ENCODE measurements at regions not wholly inside any gene's neighbourhood (a gene's known extent, or its start where the extent isn't known, plus 50 kb on each side); places are given as distances from the start of the nearest gene placed in this dataset.
A peak's percentile ranks its signal among the peaks of the same experiment; 100 is the strongest.
"Not testable (repeated sequence)": the region's sequence is repeated elsewhere in the genome, so short reads cannot be mapped to it uniquely, and the experiment has no call there.

DNA sequence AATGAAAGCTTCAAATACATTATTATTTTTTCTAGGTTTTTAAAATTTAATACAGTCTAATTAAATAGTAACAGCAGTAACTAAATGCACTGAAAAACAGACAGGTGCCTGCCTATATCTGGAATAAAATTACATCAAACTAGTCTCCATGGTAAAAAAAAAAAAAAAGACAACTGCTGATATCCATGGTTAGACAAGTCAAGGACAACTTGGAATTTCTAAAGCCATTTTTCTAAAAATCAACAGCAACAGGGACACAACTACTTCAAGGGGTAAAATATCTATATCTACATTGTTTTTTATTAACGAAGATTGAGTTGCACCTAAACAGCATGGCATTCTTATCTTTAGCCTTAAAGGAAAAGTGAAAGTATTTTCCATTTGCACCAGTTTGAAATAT, 74.7 kb upstream of the VPREB1 start:
- no peak for DNase-seq (ENCODE audit: extremely low read depth in 1 of 2, low read depth in 1 of 2)

- DNase-seq (ENCODE audit: extremely low read depth in 1 of 2, low read depth in 1 of 2) = no peak
Observed at GRCh38 chr22:22168941-22169867, 75.4 kb upstream of the VPREB1 start.

DNA sequence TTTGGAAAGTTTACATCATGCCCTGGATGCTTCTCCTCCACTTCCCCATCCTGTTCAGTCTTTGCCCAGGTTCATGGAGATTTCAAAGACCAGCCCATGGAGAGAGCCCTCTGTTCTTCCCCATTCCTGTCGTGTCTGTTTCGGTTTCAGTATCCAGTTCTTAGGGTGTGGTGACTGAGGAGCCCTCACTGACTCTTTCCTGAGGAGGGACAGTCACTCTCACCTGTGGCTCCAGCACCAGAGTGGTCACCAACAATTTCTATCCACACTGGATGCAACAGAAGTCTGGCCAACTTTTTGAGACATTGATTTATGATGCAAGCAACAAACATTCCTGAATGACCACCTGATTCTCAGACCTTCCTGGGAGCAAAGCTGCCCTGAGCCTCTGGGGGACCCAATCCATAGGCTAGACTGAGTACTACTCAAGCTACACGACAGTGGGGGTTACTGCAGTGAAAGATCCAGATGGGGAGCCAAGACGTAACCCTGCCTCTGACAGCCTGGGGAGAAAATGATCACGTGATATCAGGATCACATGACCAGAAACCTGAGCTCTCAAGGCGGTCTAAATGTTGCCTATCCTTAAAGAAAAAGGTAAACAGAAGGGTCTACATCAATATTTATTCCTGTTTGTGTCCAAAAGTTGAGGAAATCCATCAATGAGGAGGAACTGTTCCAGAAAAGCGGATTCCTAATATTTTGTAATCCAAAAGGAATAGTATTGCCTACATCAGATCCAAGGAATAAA, 76.2 kb upstream of the VPREB1 start:
- no peak for DNase-seq (ENCODE audit: extremely low read depth in 1 of 2, low read depth in 1 of 2)

DNA sequence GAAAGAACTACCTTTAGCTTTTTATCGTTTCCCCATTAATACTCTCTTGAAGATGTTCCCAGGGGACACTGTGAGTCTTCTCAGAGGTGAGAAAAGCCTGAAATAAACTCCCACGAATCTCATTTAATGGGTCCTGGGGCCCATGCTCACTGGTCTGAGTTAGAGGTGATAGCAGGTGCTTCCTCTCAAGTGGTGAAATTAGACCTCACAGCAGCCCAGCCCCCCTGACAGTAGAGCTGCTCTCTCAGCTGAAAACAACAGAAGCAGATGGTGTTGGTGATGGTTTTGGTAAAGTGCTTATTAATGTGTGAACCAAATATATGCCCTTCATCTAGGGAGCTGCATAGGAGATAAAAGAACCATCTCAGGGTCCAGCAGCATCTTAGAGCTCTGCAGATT, 76.8 kb upstream of the VPREB1 start:
- no peak for DNase-seq (ENCODE audit: extremely low read depth in 1 of 2, low read depth in 1 of 2)

DNA sequence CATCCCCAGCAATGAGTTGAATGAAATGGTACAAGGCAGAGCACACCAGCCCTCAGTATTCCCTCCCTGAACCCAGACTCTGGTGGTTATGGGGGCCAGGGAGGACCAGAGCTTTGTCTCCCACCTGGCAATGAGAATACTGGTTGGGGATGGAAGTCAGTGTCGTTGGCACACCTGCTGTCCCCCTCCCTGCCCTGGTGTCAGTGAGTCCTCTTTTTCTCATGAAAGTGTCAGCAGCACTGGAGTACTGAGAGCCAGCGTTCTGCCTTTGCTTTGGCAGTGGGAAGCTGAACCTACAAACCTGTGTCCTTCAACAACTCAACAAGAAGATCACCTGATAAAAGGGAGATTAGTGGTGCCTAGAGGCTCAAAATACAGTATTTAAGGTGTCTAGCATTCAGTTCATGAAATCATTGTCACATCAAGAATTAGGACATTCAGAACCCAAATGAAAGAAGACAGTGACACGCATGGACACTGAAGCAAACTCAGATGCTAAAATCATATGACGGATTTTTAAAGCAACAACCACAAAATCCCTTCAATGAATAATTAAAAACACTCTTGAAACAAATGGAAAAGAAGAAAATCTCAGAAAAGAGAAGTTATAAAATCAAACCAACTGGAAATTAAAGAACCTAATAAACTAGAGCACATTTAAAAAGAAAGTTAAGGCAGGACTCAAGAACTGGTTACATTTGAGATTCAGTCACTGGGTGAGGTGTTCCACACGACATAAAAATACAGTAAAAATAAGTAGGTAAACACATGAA, 77.5 kb upstream of the VPREB1 start:
- no peak for DNase-seq (ENCODE audit: extremely low read depth in 1 of 2, low read depth in 1 of 2)

- no peak for DNase-seq (ENCODE audit: extremely low read depth in 1 of 2, low read depth in 1 of 2)
Observed at GRCh38 chr22:22165936-22166710, 78.5 kb upstream of the VPREB1 start.

DNA sequence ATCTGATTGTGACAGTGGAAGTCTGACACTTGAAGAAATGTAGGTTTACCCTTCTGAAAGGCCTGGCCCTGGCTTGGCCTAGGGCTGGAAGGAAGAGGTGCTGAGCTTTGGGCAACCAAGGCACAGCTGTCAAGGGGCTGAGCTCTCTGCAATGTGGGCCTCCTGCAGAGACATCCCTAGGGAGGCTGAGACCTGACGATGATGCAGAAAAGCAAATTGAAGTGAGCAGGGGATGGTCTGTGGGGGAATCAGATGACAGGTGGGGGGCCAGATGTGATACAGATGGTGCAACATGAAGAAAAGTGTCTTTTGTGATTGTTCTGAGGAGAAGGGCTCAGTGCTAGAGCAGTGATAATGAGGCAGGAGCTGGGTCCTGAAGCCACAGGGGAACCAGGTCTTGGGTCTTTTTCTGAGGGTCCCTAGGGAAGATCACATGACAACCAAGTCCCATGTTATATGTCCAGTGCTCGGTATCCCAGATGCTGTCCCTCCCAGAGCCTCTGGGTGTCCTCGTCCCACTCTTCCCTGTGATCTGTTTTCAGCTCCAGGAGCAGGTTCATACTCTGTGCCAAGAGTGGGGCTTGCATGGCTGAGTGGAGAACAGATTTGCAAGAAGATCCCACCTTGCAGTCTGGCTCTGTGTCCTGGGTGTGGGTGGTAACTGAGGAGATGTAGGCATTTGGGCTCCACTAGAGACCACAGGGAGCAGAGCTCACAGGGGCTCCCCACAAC, 79.9 kb upstream of the VPREB1 start:
- DNase-seq (ENCODE audit: extremely low read depth in 1 of 2, low read depth in 1 of 2) = no peak

DNA sequence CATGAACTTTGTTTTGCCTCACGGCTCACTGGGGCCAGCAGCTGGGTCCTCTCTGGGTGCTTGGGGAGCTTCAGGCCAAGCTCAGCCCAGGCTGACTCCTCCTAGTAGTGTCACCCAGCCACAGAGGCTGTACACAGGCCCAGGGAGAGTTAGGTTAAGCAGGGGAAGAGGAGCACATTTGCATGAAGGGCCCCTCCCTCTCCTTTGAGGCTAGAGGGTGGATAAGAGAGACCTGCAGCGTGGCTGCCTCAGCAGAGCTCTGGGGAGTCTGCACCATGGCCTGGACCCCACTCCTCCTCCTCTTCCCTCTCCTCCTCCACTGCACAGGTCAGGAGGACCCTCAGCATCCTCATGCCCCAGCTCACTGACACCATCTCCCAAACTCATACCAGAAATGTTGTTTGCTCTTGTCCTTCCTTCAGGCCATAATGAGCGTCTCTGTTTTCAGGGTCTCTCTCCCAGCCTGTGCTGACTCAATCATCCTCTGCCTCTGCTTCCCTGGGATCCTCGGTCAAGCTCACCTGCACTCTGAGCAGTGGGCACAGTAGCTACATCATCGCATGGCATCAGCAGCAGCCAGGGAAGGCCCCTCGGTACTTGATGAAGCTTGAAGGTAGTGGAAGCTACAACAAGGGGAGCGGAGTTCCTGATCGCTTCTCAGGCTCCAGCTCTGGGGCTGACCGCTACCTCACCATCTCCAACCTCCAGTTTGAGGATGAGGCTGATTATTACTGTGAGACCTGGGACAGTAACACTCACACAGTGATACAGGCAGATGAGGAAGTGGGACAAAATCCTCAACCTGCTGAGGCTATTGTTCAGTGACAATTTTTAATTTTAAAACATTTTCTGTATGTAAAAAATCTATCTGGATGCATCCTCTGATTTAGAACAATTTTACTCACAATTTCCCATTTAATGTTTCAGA, 82.4 kb upstream of the VPREB1 start:
- DNase-seq (ENCODE audit: extremely low read depth in 1 of 2, low read depth in 1 of 2) = no peak

GRCh38 chr22:22160768-22161167, 83.8 kb upstream of the VPREB1 start:
- DNase-seq (ENCODE audit: extremely low read depth in 1 of 2, low read depth in 1 of 2) = not testable (repeated sequence)

DNA sequence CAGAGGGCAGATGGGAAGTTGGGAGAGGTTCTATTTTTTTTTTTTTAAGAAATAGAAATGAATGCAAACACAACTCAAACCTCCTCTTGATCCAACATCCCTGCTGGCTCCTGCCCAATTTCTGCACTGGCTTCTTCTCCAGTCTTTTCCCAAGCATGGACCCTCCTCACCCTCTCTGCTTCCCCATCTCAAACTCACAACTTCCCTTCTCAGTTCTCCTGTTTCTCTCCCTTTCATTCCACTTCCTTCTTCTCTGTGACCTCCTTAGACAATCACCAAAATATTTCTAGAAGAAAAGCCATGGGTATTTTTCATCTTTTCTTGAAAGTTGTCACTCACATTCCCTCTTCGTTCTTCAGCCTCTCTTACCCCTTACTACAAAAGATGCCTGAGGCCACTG, 85.2 kb upstream of the VPREB1 start:
- DNase-seq (ENCODE audit: extremely low read depth in 1 of 2, low read depth in 1 of 2) = no peak

GRCh38 chr22:22158965-22159364, 85.6 kb upstream of the VPREB1 start:
- DNase-seq (ENCODE audit: extremely low read depth in 1 of 2, low read depth in 1 of 2) = no peak

GRCh38 chr22:22158207-22158816, 86.3 kb upstream of the VPREB1 start:
- no peak for DNase-seq (ENCODE audit: extremely low read depth in 1 of 2, low read depth in 1 of 2)

- no peak for DNase-seq (ENCODE audit: extremely low read depth in 1 of 2, low read depth in 1 of 2)
Observed at GRCh38 chr22:22157348-22157725, 87.2 kb upstream of the VPREB1 start.

DNA sequence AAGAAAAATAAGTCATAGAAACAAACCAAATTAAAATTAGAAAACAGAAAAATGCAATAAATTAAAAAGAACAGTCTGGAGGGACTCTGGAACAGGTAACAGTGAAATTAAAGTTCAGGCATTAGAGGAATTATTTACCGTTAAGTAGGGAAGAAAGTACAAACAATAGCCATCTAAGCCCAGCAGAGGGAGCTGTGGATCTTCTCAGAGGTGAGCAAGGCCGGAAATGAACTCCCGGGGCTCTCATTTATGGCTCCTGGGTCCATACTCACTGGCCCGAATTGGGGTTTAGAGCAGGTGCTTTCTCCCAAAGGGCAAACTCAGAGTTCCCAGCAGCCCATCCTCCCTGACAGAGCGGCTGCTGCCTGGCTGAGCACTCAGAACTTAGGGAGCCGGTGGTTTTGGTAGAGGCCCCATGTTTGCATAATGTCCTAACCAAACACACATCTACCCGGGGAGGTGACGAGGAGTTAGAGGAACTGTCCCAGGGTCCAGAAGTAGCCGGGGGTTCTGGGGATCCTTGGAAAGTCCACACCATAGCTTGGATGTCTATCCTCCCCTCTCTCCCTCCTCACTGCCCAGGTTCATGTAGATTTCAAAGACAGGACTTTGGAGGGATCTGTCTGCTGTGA, 87.8 kb upstream of the VPREB1 start:
- DNase-seq (ENCODE audit: extremely low read depth in 1 of 2, low read depth in 1 of 2) = peak; percentile 6 to 20

DNA sequence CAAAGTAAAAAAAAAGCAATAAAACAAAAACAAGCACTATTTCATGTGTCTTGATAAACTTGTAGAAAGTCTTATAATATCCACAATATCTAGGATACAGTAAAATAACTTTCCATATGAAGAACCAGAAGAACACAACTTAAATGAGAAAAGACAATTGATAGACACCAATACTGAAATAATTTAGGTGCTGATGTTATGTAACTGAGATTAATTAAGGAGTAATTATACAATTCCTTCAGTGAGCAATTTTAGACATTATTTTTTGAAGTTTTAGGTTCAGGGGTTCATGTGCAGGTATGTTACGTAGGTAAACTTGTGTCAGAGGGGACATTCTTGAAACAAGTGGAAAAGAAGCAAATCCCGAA, 88.3 kb upstream of the VPREB1 start:
- no peak for DNase-seq (ENCODE audit: extremely low read depth in 1 of 2, low read depth in 1 of 2)

DNA sequence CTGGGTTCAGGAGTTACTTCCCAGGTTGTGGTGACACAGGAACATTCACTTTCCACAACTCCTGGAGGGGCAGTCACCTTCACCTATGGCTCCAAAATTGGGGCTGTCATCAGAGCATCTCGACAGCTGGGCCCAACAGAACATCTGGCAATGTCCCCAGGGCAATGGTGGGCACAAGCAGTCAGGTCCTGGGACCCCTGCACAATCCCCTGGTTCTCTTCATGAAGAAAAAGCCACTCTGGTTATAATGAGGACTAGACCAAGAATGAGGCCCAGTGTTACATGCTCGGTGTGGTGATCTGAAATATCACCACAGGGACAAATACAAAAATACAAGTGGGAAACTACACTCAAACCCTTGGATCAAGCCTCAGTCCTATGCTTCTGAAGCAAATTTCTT, 89.0 kb upstream of the VPREB1 start:
- no peak for DNase-seq (ENCODE audit: extremely low read depth in 1 of 2, low read depth in 1 of 2)

DNA sequence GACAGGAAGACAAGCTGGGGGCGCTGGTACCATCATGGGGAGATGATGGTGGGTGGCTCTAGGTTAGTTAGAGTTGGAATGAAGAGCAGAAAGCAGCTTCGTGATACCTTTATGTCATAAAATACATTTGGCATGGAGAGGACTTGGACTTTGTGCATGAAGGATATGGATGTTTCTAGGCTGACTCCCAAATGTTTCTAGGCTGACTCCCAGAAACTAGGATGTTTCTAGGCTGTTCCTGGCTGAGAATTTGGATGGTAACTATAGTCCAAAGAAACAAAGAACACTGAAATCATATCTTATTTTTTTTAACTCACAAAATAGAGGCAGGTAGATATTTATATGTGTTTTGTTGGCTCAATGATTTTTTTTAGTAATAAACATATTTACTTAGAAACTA, 89.4 kb upstream of the VPREB1 start:
- no peak for DNase-seq (ENCODE audit: extremely low read depth in 1 of 2, low read depth in 1 of 2)

GRCh38 chr22:22154040-22154439, 90.5 kb upstream of the VPREB1 start:
- DNase-seq (ENCODE audit: extremely low read depth in 1 of 2, low read depth in 1 of 2) = no peak
